Hepatic stellate cell (primary cell): ENCODE measurements at regions not wholly inside any gene's neighbourhood (a gene's known extent, or its start where the extent isn't known, plus 50 kb on each side); places are given as distances from the start of the nearest gene placed in this dataset.
"Not testable (repeated sequence)": the region's sequence is repeated elsewhere in the genome, so short reads cannot be mapped to it uniquely, and the experiment has no call there.

Source experiments
- DNase-seq: peaks from one replicate; pipeline ENCODE4 v3.0.0; 2011; ENCODE audit warnings: low spot score

GRCh38 chr2:126952216-126952615 lies 53.5 kb downstream of the TEX51 start:
- DNase-seq: no peak

GRCh38 chr2:126953483-126953882 lies 54.8 kb downstream of the TEX51 start:
- no peak for DNase-seq

- no peak for DNase-seq
These were observed 56.1 kb downstream of the TEX51 start for GRCh38 chr2:126954831-126955230.

- DNase-seq: not testable (repeated sequence)
These were observed 58.1 kb downstream of the TEX51 start for GRCh38 chr2:126956773-126957172.

- no peak for DNase-seq
These were observed 64.7 kb downstream of the TEX51 start for GRCh38 chr2:126963390-126963789.

- no peak for DNase-seq
These were observed 67.9 kb downstream of the TEX51 start for GRCh38 chr2:126966601-126967000.

GRCh38 chr2:126970583-126970982 lies 71.9 kb downstream of the TEX51 start:
- DNase-seq: no peak

- DNase-seq: no peak
These were observed 72.4 kb downstream of the TEX51 start for GRCh38 chr2:126971162-126971480.

GRCh38 chr2:126971481-126972278 lies 73.0 kb downstream of the TEX51 start:
- peak; percentile 83 for DNase-seq

- DNase-seq: no peak
These were observed 73.6 kb downstream of the TEX51 start for GRCh38 chr2:126972279-126972626.

GRCh38 chr2:126973745-126974144 lies 75.1 kb downstream of the TEX51 start:
- no peak for DNase-seq

- DNase-seq: no peak
These were observed 77.3 kb downstream of the TEX51 start for GRCh38 chr2:126975671-126976655.

- DNase-seq: no peak
These were observed 78.1 kb downstream of the TEX51 start for GRCh38 chr2:126976721-126977328.

GRCh38 chr2:126978333-126978732 lies 79.6 kb downstream of the TEX51 start:
- DNase-seq: no peak

GRCh38 chr2:126979039-126980003 lies 80.6 kb downstream of the TEX51 start:
- DNase-seq: no peak

GRCh38 chr2:126981476-126981875 lies 82.8 kb downstream of the TEX51 start:
- DNase-seq: no peak

GRCh38 chr2:126982935-126983334 lies 84.2 kb downstream of the TEX51 start:
- DNase-seq: no peak

GRCh38 chr2:126986631-126987187 lies 88.0 kb downstream of the TEX51 start:
- DNase-seq: no peak

GRCh38 chr2:126988482-126988881 lies 89.8 kb downstream of the TEX51 start:
- DNase-seq: no peak

- not testable (repeated sequence) for DNase-seq
These were observed 90.4 kb downstream of the TEX51 start for GRCh38 chr2:126989064-126989463.

- no peak for DNase-seq
These were observed 91.5 kb downstream of the TEX51 start for GRCh38 chr2:126990200-126990599.
